ENCODE measurements at regions not wholly inside any gene's neighbourhood (a gene's known extent, or its start where the extent isn't known, plus 50 kb on each side); places are given as distances from the start of the nearest gene placed in this dataset.

DNA sequence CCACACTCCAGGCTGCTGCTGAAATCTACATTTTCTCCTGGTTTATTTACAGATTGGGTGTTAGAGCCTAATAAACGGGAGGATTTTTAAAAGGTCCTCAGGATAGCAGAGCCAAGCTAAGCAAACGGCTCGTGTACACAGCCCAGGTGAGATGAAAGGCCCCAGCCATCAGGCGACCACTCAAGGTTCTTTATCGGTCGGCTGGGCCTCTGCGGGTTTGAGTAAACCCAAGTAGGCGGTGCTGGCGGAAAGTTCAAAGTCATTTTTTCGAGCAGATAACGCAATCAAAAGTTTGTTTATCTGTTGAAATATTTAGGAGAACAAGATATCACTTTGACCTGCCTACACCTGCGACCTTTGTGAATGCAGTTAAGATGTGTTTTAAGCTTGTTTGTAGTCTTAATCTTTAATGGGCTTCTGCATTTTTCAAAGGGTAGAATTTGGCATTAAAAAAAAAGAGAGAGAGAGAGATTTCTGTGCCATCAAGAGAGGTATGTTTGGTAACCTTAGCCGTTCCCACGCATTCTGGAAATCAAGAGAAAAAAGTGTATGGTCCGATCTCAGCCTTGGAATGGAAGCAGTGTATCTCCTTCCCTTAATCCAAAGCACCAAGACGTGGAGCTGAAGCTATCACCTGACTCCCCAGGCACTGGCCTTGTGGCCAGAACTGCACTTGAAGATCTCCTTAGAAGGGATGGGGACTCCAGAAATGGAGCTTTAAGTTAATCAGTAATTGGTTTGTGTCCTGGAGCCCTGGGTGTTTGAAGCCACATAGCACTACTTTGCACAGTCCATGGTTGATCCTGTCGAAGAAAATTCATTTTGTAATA, 301.7 kb upstream of the IRX5 start:
- intact Hi-C loops (cut with DNase I) = no loop called here
- no peak for DNase-seq (ENCODE audit: low spot score in 2 of 2)
- no peaks in the 10 kb centered on the region for H3K9me3 ChIP-seq
- H3K27me3 ChIP-seq = no peaks in the 10 kb centered on the region
- TF ChIP-seq, protein P1, sequence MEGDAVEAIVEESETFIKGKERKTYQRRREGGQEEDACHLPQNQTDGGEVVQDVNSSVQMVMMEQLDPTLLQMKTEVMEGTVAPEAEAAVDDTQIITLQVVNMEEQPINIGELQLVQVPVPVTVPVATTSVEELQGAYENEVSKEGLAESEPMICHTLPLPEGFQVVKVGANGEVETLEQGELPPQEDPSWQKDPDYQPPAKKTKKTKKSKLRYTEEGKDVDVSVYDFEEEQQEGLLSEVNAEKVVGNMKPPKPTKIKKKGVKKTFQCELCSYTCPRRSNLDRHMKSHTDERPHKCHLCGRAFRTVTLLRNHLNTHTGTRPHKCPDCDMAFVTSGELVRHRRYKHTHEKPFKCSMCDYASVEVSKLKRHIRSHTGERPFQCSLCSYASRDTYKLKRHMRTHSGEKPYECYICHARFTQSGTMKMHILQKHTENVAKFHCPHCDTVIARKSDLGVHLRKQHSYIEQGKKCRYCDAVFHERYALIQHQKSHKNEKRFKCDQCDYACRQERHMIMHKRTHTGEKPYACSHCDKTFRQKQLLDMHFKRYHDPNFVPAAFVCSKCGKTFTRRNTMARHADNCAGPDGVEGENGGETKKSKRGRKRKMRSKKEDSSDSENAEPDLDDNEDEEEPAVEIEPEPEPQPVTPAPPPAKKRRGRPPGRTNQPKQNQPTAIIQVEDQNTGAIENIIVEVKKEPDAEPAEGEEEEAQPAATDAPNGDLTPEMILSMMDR (IDR thresholded peaks at IDR 0.05) = no peak
- peaks cover 0 to 7% of the 10 kb centered on the region in 2 donors for H3K4me1 ChIP-seq
- no peak overlapping the region for H3K4me3 ChIP-seq
- H3K27ac ChIP-seq = no peak overlapping the region
- no peaks in the 10 kb centered on the region for H3K36me3 ChIP-seq

DNA sequence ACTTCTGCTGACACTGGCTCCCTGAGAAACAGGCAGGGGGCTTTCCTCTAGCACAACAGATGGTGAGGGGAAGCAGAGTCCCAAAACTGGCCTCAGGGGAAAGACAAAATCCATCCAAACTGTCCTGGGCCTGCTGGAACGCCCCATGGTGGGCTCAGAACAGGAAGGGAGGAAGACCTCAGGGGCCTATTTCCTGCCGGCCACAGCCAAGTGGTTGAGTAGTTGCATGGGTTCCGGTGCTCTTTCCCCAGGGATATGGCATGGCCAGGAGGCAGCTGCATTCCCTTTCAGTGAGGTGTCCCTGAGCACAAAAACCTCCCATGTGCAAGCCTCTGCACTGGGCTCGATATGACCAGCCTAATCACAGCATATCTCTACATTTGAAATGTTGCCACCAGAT, 303.0 kb upstream of the IRX5 start:
- H3K27ac ChIP-seq = no peak overlapping the region
- intact Hi-C loops (cut with DNase I) = no loop called here

DNA sequence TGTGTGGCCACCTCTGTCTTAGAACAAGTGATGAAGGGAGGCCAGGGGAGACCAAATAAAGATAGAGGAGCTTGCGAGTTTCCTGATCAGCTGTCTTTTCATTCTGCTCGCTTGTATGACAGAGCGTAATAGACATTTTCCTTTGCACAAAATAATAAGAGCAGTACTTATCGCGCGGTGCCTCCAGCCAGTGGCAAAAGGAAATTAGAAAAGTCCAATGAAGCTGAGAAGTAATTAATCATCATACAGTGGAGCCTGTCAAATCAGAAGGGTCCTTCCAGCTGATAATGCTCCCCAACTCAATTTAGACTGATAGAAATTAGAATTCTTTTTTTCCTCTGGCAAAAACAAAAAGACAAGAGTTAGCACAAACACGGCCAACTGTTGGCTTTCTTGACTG, 307.0 kb upstream of the IRX5 start:
- Histone ChIP-seq H3K27me3 (no peaks in the 10 kb centered on the region), H3K36me3 (no peaks in the 10 kb centered on the region), H3K4me1 (peaks cover 0 to 3% of the 10 kb centered on the region in 2 donors), H3K4me3 (no peak overlapping the region), H3K27ac (no peak overlapping the region), H3K9me3 (no peaks in the 10 kb centered on the region)
- intact Hi-C loops (cut with DNase I) = no loop called here
- DNase-seq (ENCODE audit: low spot score in 2 of 2) = no peak
- TF ChIP-seq, protein P1 (IDR thresholded peaks at IDR 0.05) = no peak

More for the DNA sequence above, 303.0 kb upstream of the IRX5 start:
- no peaks in the 10 kb centered on the region for H3K9me3 ChIP-seq
- no peaks in the 10 kb centered on the region for H3K36me3 ChIP-seq
- no peaks in the 10 kb centered on the region for H3K27me3 ChIP-seq
- TF ChIP-seq, protein P1 (IDR thresholded peaks at IDR 0.05) = no peak
- DNase-seq (ENCODE audit: low spot score in 2 of 2) = no peak
- no peak overlapping the region for H3K4me3 ChIP-seq
- H3K4me1 ChIP-seq = peaks cover 0 to 3% of the 10 kb centered on the region in 2 donors

DNA sequence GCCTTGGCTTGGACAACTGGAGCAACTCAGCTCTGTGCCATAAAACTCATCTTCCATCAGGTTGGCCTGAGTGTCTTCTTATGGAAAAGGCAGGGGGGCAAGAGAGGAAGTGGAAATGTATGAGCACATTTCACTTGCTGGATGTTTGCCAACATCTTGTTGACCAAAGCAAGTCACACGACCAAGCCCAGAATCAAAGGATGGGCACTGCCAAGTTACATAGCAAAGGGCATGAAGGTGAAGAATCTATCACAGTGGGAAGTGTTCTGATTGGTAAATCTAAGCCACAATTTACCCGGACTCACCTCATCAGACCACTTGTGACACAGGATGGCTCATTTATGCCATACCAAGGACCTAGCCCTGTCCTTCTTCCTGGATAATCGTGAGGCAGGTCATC, 310.5 kb upstream of the IRX5 start:
- intact Hi-C loops (cut with DNase I) = no loop called here
- Histone ChIP-seq H3K9me3 (no peaks in the 10 kb centered on the region), H3K4me1 (no peaks in the 10 kb centered on the region), H3K27ac (no peak overlapping the region), H3K4me3 (no peak overlapping the region), H3K36me3 (no peaks in the 10 kb centered on the region), H3K27me3 (no peaks in the 10 kb centered on the region)
- DNase-seq (ENCODE audit: low spot score in 2 of 2) = no peak
- TF ChIP-seq, protein P1 (IDR thresholded peaks at IDR 0.05) = no peak

DNA sequence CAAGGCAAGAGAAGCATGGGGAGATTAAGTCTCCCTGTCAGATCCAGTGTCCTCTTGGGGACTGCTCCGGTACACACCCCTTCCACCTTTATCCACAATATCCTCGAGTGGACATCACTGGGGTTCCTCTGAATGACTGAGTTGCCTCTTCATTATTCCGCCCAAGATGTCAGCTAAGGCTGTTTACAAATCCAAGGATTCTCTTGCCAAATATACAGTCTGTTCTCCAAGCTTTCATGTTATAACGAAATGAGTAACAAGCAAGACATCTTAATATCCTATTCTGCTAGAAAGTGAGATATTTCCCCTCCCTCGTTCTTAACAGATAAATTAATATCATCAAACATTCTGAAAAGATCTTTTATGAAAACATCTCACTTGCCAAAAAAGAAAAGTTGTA, 314.1 kb upstream of the IRX5 start:
- TF ChIP-seq, protein P1 (IDR thresholded peaks at IDR 0.05) = no peak
- Histone ChIP-seq H3K4me1 (no peaks in the 10 kb centered on the region), H3K9me3 (no peaks in the 10 kb centered on the region), H3K36me3 (no peaks in the 10 kb centered on the region), H3K27ac (no peak overlapping the region), H3K27me3 (no peaks in the 10 kb centered on the region), H3K4me3 (no peak overlapping the region)
- DNase-seq (ENCODE audit: low spot score in 2 of 2) = no peak
- intact Hi-C loops (cut with DNase I) = no loop called here
